ENCODE measurements at regions not wholly inside any gene's neighbourhood (a gene's known extent, or its start where the extent isn't known, plus 50 kb on each side); places are given as distances from the start of the nearest gene placed in this dataset.

DNA sequence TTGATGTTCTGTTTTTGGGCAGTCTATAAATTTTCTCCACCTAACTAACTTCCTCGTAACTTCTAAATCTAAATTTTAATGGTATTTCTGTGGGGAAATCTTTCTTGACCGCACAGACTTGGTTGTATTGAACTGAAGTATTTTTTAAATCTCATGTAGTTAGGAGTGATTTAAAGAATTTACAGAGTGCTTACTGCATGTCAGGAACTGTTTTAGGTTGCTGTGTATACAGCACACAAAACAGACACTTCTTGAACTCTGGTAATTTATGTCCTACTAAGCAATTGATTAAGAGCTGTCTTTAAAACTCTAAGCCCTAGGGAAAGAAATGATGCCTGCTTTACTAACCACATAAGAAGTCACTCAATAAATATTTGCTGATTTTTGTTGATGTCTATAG, 1350.2 kb downstream of the ZPLD1 start:
- no peak for DNase-seq (ENCODE audit: low spot score)
- intact Hi-C loops (cut with DNase I) = no loop called here

- intact Hi-C loops (cut with DNase I) = no loop called here
- no peak for DNase-seq (ENCODE audit: low spot score)
These were observed 1350.7 kb downstream of the ZPLD1 start for GRCh38 chr3:103785537-103785936.

DNA sequence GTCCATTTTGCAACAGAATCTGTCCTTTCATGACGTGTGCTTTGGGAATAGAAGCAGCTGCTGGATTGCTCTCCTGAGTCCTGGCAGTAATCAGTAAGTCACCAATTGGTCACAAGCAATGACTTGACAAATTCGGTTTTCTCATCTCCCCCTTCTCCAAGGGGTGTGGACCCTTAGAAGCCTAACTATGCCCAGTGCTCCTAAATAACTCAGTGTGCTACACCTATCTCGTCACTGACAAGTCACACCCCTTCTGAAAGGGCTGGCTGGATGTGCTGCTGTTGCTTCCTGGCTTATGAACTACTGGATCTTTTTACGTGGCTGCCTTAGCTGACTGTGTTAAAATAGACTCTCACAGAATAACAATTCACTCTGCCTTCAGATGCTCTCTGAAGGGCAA, 1351.5 kb downstream of the ZPLD1 start:
- intact Hi-C loops (cut with DNase I) = no loop called here
- DNase-seq (ENCODE audit: low spot score) = no peak

- DNase-seq (ENCODE audit: low spot score) = no peak
- intact Hi-C loops (cut with DNase I) = no loop called here
These were observed 1352.5 kb downstream of the ZPLD1 start for GRCh38 chr3:103787164-103787871.

- no peak for DNase-seq (ENCODE audit: low spot score)
- intact Hi-C loops (cut with DNase I) = no loop called here
These were observed 1353.1 kb downstream of the ZPLD1 start for GRCh38 chr3:103787879-103788278.

GRCh38 chr3:103791786-103792515, 1357.1 kb downstream of the ZPLD1 start:
- intact Hi-C loops (cut with DNase I) = no loop called here
- no peak for DNase-seq (ENCODE audit: low spot score)

DNA sequence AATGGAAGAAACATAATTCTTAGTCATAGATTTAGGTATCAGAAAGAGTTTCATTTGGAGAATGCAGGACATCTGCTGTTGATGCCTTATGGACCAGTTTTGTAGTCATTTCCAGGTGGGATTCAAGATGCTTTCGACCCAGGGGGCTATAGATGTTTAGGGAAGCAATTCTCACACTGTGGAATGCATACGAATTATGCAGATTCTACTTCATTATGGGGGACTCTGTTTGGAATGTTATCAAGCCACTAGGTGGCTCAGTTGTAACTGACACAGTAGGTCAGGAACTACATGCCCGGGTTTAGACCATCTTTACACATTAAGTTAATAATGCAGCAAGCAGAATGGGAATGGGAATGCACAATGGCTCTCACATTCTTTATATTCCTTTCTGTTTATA, 1359.8 kb downstream of the ZPLD1 start:
- intact Hi-C loops (cut with DNase I) = no loop called here
- DNase-seq (ENCODE audit: low spot score) = no peak

- DNase-seq (ENCODE audit: low spot score) = no peak
- intact Hi-C loops (cut with DNase I) = no loop called here
These were observed 1361.3 kb downstream of the ZPLD1 start for GRCh38 chr3:103796068-103796467.

DNA sequence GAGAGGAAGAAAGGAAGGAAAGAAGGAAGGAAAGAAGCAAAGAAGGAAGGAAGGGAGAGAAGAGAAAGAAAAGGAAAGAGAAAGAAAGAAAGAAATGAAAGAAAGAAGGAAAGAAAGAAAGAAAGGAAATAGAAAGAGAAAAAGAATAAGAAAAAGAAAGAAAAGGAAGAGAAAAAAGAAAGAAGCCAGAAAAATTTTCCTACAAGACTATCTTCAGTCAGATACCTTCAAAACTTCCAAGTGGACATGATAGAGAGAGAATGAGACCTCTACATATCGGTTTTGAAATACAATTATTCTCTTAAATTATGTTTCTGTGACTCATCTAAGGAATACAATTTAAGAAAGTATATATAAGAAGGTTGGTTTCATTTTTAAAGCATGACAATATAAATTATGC, 1369.0 kb downstream of the ZPLD1 start:
- no peak for DNase-seq (ENCODE audit: low spot score)
- intact Hi-C loops (cut with DNase I) = no loop called here

- no peak for DNase-seq (ENCODE audit: low spot score)
- intact Hi-C loops (cut with DNase I) = no loop called here
These were observed 1375.4 kb downstream of the ZPLD1 start for GRCh38 chr3:103810167-103810566.

DNA sequence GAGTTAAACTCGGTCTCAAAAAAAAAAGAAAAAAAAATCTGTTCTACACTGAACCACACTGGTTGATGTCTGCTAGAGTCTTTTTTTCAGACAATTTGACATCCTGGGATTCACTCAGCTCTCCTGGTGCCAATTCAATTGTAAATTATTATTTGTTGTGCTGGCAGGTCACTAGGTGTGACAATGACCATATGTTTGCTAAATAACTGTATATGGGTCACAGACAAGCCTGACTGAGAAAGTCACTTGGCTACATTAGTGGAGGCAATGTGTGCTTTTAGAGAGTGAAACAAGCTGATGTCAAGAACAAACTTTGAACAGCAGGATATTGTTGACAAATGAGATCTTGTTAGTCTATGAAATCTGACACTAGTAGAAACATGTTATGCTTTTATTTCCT, 1379.1 kb downstream of the ZPLD1 start:
- intact Hi-C loops (cut with DNase I) = no loop called here
- DNase-seq (ENCODE audit: low spot score) = no peak

- intact Hi-C loops (cut with DNase I) = no loop called here
- no peak for DNase-seq (ENCODE audit: low spot score)
These were observed 1383.6 kb downstream of the ZPLD1 start for GRCh38 chr3:103818398-103818797.

DNA sequence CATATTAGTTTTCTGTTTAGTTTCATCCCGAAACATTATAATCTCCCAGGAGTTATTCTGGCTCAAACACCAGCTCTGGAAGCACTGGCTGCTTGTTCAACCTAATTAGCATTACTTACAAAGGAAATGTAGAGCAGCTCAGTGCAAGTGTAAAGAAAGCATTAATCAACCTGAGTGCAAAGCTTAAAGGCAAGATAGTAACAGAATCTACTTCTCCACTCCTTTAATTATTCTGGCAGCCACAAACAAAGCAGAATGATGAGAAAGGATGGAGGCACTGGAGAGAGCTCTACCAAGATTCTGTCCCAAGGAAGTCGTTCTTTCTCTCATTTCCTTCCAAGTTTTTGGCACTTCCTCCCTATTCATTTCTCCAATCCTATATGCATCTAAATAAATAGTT, 1384.0 kb downstream of the ZPLD1 start:
- no peak for DNase-seq (ENCODE audit: low spot score)
- intact Hi-C loops (cut with DNase I) = no loop called here

GRCh38 chr3:103825586-103825985, 1390.8 kb downstream of the ZPLD1 start:
- intact Hi-C loops (cut with DNase I) = no loop called here
- no peak for DNase-seq (ENCODE audit: low spot score)

GRCh38 chr3:103829723-103830326, 1395.0 kb downstream of the ZPLD1 start:
- intact Hi-C loops (cut with DNase I) = no loop called here

DNA sequence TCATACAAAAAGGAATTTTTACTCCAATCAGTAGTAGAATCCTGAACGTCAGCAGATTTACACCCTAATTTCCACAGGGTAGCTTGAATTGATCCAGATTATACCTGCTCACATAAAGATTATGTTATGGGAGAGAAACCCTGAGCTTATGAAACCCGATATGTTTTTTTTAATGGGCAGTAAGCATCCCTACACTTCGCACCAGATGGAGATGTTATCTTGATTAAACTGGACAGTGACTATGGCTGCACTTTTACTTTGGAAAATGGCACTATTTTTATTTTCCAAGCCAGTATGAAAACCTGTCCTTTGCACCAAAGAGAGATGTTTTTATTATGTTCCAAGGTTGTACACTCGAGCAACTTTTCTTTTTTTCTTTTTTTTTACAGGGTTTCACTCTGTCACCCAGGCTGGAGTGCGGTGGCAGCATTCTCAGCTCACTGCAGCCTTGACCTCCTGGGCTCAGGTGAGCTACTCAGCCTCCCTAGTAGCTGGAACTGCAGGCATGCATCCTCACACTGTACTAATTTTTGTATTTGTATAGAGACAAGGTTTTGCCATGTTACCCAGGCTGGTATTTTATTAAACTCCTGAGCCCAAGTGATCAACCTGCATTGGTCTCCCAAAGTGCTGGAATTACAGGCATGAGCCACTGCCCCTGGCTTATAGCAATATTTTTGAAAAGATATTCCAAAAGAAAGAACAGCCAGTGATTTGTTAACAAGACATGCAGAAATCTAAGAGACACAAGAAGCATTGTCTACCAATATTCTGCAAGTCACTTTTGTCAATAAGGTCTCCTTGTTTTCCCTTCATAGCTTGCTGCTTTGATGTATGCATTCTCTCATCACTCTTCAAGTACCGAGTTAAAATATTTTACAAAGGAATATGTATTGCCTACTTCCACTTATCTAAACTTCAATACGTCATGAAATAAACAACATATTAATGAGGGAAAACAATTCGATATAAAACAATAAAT, 1412.6 kb downstream of the ZPLD1 start:
- intact Hi-C loops (cut with DNase I) = no loop called here

More at GRCh38 chr3:103829723-103830326, 1395.0 kb downstream of the ZPLD1 start:
- DNase-seq (ENCODE audit: low spot score) = no peak

DNA sequence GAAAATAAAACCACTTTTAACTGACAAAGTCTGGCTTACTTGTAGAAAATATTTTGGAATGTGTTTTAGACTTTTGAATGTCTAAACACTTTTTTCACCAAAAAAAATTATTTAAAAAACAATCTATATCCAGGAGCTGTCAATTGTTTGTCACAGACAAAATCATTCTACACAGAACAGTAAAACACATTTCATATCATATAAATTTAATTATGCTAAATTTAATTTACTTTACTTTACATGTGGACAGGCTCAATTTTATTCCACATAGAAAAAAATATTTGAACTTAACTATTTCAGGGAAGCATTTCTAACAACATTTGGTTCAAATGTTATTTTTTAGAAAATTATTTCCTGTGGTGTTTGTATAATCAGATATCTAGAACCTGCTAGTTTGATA, 1417.0 kb downstream of the ZPLD1 start:
- intact Hi-C loops (cut with DNase I) = no loop called here
- no peak for DNase-seq (ENCODE audit: low spot score)

More for the DNA sequence above, 1412.6 kb downstream of the ZPLD1 start:
- DNase-seq (ENCODE audit: low spot score) = no peak

GRCh38 chr3:103862415-103862814, 1427.6 kb downstream of the ZPLD1 start:
- intact Hi-C loops (cut with DNase I) = no loop called here
- no peak for DNase-seq (ENCODE audit: low spot score)

DNA sequence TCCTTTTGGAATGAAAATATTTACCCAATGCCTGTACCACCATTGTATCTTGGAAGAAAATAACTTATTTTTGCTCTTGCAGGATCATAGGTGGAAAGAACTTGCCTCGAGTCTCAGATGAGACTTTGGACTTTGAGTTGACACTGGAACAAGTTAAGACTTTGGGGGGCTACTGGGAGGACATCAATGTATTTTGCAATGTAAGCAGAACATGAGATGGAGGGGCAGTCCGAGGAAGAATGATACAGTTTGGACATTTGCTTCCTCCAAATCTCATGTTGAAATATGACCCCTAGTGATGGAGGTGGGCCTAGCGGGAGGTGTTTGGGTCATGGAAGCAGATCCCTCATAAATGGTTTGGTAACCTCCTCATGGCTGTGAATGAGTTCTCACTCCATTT, 1428.6 kb downstream of the ZPLD1 start:
- intact Hi-C loops (cut with DNase I) = no loop called here
- no peak for DNase-seq (ENCODE audit: low spot score)

DNA sequence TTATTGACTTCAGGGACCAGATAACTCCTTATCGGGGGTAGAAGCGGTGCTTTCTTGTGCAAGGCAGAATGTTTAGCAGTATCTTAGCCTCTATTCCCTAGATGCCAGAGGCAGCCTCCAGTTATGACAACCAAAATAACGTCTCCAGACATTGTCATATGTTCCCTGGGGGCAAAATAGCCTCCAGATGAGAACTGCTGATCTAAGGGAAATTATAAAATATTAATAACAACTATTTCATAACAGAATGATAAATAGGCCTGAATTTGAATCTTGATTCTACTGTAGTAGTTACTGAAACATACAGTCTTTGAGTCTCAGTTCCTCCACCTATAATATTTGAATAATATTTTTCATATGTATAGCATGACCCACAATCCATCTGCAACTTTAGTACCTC, 1431.3 kb downstream of the ZPLD1 start:
- DNase-seq (ENCODE audit: low spot score) = no peak
- intact Hi-C loops (cut with DNase I) = no loop called here
